ENCODE measurements at regions not wholly inside any gene's neighbourhood (a gene's known extent, or its start where the extent isn't known, plus 50 kb on each side); places are given as distances from the start of the nearest gene placed in this dataset.

- DNase-seq, result no peak
Observed at GRCh38 chr1:117803318-117803717, 126.1 kb downstream of the GDAP2 start.

GRCh38 chr1:117809764-117810163 lies 119.7 kb downstream of the GDAP2 start:
- DNase-seq, result no peak

- DNase-seq, result no peak
Observed at GRCh38 chr1:117810553-117810952, 118.9 kb downstream of the GDAP2 start.

- DNase-seq, result no peak
Observed at GRCh38 chr1:117812869-117813511, 116.4 kb downstream of the GDAP2 start.

Data from left kidney (tissue), 1 donor.